ENCODE measurements at regions not wholly inside any gene's neighbourhood (a gene's known extent, or its start where the extent isn't known, plus 50 kb on each side); places are given as distances from the start of the nearest gene placed in this dataset.

DNA sequence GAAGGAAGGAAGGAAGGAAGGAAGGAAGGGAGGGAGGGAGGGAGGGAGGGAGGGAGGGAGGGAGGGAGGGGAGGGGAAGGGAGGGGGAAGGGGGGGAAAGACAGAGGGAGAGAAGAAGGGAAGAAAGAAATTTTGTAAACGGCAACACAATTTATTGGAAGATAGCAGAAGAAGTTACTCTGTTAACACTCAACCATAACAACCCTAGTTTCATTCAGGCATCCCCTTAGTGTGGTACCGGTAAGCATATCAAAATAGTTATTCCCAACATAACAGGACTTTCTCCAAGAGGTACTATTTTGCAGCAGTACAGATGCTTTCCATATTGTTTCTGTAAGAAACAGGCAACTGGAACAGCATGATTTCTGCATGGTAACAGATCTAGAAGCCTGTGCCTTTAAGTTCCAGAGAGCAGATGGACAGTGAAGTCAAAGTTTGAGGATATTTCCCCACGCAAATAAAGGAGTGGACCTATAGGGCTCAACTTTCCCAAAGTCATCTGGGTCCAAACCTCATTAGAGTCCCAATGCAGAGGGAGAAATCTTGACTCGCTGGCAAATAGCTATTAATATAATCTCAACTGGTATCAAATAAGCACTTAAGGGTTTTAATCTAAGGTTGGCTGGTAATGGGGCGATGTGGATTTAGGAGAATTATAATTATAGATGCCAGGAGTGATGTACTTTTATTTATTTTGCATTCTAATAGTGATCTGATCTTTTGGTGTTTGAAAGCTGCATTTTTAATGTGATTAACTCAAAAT lies 69.4 kb downstream of the TENT5A start:
- Histone ChIP-seq H3K9ac (no peak overlapping the region), H3K9me3 (no peaks in the 10 kb centered on the region), H3K27ac (ENCODE audit: low read depth in 2 of 2, low read length in 1 of 2) (no peak overlapping the region), H3K4me1 (ENCODE audit: control insufficient read depth in 1 of 2, insufficient read depth in 2 of 2, low read depth in 1 of 2, low read length in 1 of 2) (peaks cover 0 to 25% of the 10 kb centered on the region in 2 experiments; a peak in 3 of 4 replicates), H3K4me3 (ENCODE audit: low read depth in 2 of 2, low read length in 1 of 2) (no peak overlapping the region), H3K79me2 (ENCODE audit: insufficient read depth) (no peaks in the 10 kb centered on the region), H3K36me3 (replicated peaks in 1 of 2; ENCODE audit: control insufficient read depth in 1 of 2, insufficient read depth in 2 of 2, low read length in 1 of 2) (no peaks in the 10 kb centered on the region), H3K27me3 (ENCODE audit: insufficient read depth) (no peaks in the 10 kb centered on the region), H3K9me2 (no peaks in the 10 kb centered on the region), H4K20me1 (ENCODE audit: insufficient read depth) (no peaks in the 10 kb centered on the region), H3F3A (replicated peaks; ENCODE audit: insufficient read depth) (no peaks in the 10 kb centered on the region), H3K4me2 (no peak overlapping the region), H2AFZ (ENCODE audit: low read depth) (no peak overlapping the region)
- POLR2A ChIA-PET = no interaction called here
- 82% methylated on average over 5 of the region's 5 CpGs for WGBS (ENCODE audit: low lambda C conversion rate)
- CTCF ChIA-PET = no interaction called here
- DNase-seq = no peak
- no peak for TF ChIP-seq JUND (IDR thresholded peaks at IDR 0.05)
- no peak for TF ChIP-seq FOXM1 (IDR thresholded peaks at IDR 0.05; ENCODE audit: low read depth)
- TF ChIP-seq RFX5 (IDR thresholded peaks at IDR 0.05; ENCODE audit: low read length) = no peak
- TF ChIP-seq, protein P1, sequence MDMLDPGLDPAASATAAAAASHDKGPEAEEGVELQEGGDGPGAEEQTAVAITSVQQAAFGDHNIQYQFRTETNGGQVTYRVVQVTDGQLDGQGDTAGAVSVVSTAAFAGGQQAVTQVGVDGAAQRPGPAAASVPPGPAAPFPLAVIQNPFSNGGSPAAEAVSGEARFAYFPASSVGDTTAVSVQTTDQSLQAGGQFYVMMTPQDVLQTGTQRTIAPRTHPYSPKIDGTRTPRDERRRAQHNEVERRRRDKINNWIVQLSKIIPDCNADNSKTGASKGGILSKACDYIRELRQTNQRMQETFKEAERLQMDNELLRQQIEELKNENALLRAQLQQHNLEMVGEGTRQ (IDR thresholded peaks at IDR 0.05; ENCODE audit: borderline replicate concordance, low read depth, low read length) = no peak
- TF ChIP-seq GABPA (IDR thresholded peaks at IDR 0.05; ENCODE audit: low read depth) = no peak
- TF ChIP-seq TEAD4 (IDR thresholded peaks at IDR 0.05; ENCODE audit: borderline replicate concordance, insufficient read depth) = no peak
- no peak for TF ChIP-seq MEF2A (IDR thresholded peaks at IDR 0.05; ENCODE audit: borderline replicate concordance, low read depth)
- no peak for TF ChIP-seq RCOR1 (IDR thresholded peaks at IDR 0.05; ENCODE audit: low read length)
- TF ChIP-seq EP300 (IDR thresholded peaks at IDR 0.05; ENCODE audit: borderline replicate concordance in 1 of 2, low read depth in 1 of 2, low read length in 1 of 2) = no peak
- TF ChIP-seq EZH2phosphoT487 (IDR thresholded peaks at IDR 0.05; ENCODE audit: borderline replicate concordance, low read depth) = no peak
- TF ChIP-seq, protein P2, sequence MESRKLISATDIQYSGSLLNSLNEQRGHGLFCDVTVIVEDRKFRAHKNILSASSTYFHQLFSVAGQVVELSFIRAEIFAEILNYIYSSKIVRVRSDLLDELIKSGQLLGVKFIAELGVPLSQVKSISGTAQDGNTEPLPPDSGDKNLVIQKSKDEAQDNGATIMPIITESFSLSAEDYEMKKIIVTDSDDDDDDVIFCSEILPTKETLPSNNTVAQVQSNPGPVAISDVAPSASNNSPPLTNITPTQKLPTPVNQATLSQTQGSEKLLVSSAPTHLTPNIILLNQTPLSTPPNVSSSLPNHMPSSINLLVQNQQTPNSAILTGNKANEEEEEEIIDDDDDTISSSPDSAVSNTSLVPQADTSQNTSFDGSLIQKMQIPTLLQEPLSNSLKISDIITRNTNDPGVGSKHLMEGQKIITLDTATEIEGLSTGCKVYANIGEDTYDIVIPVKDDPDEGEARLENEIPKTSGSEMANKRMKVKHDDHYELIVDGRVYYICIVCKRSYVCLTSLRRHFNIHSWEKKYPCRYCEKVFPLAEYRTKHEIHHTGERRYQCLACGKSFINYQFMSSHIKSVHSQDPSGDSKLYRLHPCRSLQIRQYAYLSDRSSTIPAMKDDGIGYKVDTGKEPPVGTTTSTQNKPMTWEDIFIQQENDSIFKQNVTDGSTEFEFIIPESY (IDR thresholded peaks at IDR 0.05; ENCODE audit: borderline replicate concordance, low read depth) = no peak
- TF ChIP-seq, protein P3, sequence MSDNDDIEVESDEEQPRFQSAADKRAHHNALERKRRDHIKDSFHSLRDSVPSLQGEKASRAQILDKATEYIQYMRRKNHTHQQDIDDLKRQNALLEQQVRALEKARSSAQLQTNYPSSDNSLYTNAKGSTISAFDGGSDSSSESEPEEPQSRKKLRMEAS (IDR thresholded peaks at IDR 0.05; ENCODE audit: low read depth) = no peak
- no peak for TF ChIP-seq SMC3 (IDR thresholded peaks at IDR 0.05; ENCODE audit: low read depth, low read length)

DNA sequence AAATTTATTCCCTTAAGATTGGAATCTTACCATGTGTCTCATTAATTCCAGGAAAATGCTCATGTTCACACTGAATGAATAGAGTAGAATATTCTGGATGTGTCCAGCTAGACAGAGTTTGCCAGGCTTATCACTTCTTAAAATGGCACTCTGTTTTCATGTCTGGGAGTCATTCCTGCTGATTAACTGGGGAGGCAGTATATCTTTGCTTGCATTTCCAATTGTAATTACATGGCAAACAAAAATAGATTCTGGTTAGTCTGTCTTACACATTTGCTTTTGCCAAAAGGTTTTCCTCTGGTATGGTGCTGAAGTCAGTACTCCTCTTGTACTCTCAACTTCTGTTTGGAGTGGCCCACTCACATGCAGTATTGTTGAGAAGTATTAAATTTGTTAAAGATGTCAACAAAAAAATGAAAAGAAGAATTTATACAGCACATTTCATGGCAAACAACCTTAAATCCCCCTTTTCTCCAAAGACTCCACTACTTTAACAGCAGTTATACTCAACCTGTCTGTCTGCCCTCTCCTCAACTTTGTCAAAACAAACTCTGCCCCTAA lies 70.2 kb downstream of the TENT5A start:
- no peaks in the 10 kb centered on the region for H3K9me3 ChIP-seq
- no peaks in the 10 kb centered on the region for H4K20me1 ChIP-seq (ENCODE audit: insufficient read depth)
- CTCF ChIA-PET = interaction anchor here (1.0 kb wide), 1 partner anchor 36 kb away, joined by 3 read pairs; no protein-coding TSS in a partner anchor
- no peaks in the 10 kb centered on the region for H3F3A ChIP-seq (replicated peaks; ENCODE audit: insufficient read depth)
- H2AFZ ChIP-seq (ENCODE audit: low read depth) = no peak overlapping the region
- H3K79me2 ChIP-seq (ENCODE audit: insufficient read depth) = no peaks in the 10 kb centered on the region
- no peak overlapping the region for H3K27ac ChIP-seq (ENCODE audit: low read depth in 2 of 2, low read length in 1 of 2)
- POLR2A ChIA-PET = no interaction called here
- TF ChIP-seq, protein P1 (IDR thresholded peaks at IDR 0.05; ENCODE audit: borderline replicate concordance, low read depth, low read length) = no peak
- no peak for TF ChIP-seq TEAD4 (IDR thresholded peaks at IDR 0.05; ENCODE audit: borderline replicate concordance, insufficient read depth)
- TF ChIP-seq RAD21 (IDR thresholded peaks at IDR 0.05; ENCODE audit: low read length) = no peak
- TF ChIP-seq TAF1 (IDR thresholded peaks at IDR 0.05; ENCODE audit: borderline replicate concordance, low read depth, low read length) = no peak
- peaks cover 0 to 25% of the 10 kb centered on the region in 2 experiments; a peak in 2 of 4 replicates for H3K4me1 ChIP-seq (ENCODE audit: control insufficient read depth in 1 of 2, insufficient read depth in 2 of 2, low read depth in 1 of 2, low read length in 1 of 2)
- no peak overlapping the region for H3K4me2 ChIP-seq
- H3K4me3 ChIP-seq (ENCODE audit: low read depth in 2 of 2, low read length in 1 of 2) = no peak overlapping the region
- no peak overlapping the region for H3K9ac ChIP-seq
- H3K27me3 ChIP-seq (ENCODE audit: insufficient read depth) = no peaks in the 10 kb centered on the region
- H3K9me2 ChIP-seq = no peaks in the 10 kb centered on the region
- DNase-seq = no peak
- no peaks in the 10 kb centered on the region for H3K36me3 ChIP-seq (replicated peaks in 1 of 2; ENCODE audit: control insufficient read depth in 1 of 2, insufficient read depth in 2 of 2, low read length in 1 of 2)
